HUDEP-2 (cell line): ENCODE measurements at regions not wholly inside any gene's neighbourhood (a gene's known extent, or its start where the extent isn't known, plus 50 kb on each side); places are given as distances from the start of the nearest gene placed in this dataset.

Source experiments
- DNase-seq, 76 experiments: peaks; one replicate each; lab custom pipeline; 2025; ENCODE audit not compliant: unreplicated experiment in 76 of 76; lab: John Stamatoyannopoulos, UW

- DNase-seq = no peak
Observed at GRCh38 chr9:1261879-1262766, 212.0 kb downstream of the DMRT2 start.

GRCh38 chr9:1267141-1267570, 217.0 kb downstream of the DMRT2 start:
- no peak for DNase-seq

- no peak for DNase-seq
Observed at GRCh38 chr9:1267581-1267980, 217.4 kb downstream of the DMRT2 start.

GRCh38 chr9:1269533-1270315, 219.6 kb downstream of the DMRT2 start:
- DNase-seq = no peak

- DNase-seq = no peak
Observed at GRCh38 chr9:1271367-1271766, 221.2 kb downstream of the DMRT2 start.

- DNase-seq = no peak
Observed at GRCh38 chr9:1271786-1272185, 221.6 kb downstream of the DMRT2 start.

- DNase-seq = no peak
Observed at GRCh38 chr9:1272488-1272887, 222.3 kb downstream of the DMRT2 start.

- no peak for DNase-seq
Observed at GRCh38 chr9:1273859-1274258, 223.7 kb downstream of the DMRT2 start.

GRCh38 chr9:1274334-1274733, 224.2 kb downstream of the DMRT2 start:
- no peak for DNase-seq

GRCh38 chr9:1276474-1276873, 226.3 kb downstream of the DMRT2 start:
- no peak for DNase-seq

GRCh38 chr9:1284727-1285126, 234.6 kb downstream of the DMRT2 start:
- no peak for DNase-seq

GRCh38 chr9:1285526-1285925, 235.4 kb downstream of the DMRT2 start:
- DNase-seq = no peak

- DNase-seq = no peak
Observed at GRCh38 chr9:1292384-1292783, 242.2 kb downstream of the DMRT2 start.

GRCh38 chr9:1294641-1295258, 244.6 kb downstream of the DMRT2 start:
- DNase-seq = no peak

GRCh38 chr9:1296331-1296730, 246.2 kb downstream of the DMRT2 start:
- no peak for DNase-seq

- no peak for DNase-seq
Observed at GRCh38 chr9:1298046-1298445, 247.9 kb downstream of the DMRT2 start.

GRCh38 chr9:1300941-1301340, 250.8 kb downstream of the DMRT2 start:
- DNase-seq = no peak

- DNase-seq = no peak
Observed at GRCh38 chr9:1303932-1304331, 253.8 kb downstream of the DMRT2 start.

GRCh38 chr9:1311462-1312042, 261.4 kb downstream of the DMRT2 start:
- no peak for DNase-seq

- DNase-seq = no peak
Observed at GRCh38 chr9:1319436-1319835, 269.3 kb downstream of the DMRT2 start.

- DNase-seq = no peak
Observed at GRCh38 chr9:1320051-1320557, 269.9 kb downstream of the DMRT2 start.
